Fibroblast of the conjunctiva (primary cell): ENCODE measurements at regions not wholly inside any gene's neighbourhood (a gene's known extent, or its start where the extent isn't known, plus 50 kb on each side); places are given as distances from the start of the nearest gene placed in this dataset.

ENCODE experiments used
- DNase-seq: peaks from one replicate; pipeline ENCODE4 v3.0.0-alpha.2; 2010; ENCODE audit warnings: low read depth

DNA sequence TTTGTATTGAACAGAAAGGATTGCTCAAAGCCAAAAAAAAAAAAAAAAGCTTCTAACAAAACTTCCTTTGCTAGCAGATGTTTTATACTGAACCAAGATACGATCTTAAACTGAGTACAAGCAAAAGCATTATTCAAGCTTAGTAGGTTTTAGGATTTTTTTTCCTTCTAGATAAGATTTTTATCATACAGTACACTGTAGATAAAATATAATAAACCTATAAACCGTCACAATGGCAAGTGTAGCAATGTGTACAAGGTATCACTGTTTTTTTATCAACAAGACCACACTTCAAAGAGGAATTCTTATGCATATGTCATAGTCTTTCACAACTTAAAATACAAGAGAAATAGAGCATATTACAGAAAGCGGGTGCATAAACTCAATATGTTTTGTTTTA lies 56.5 kb upstream of the TRPM3 start:
- no peak for DNase-seq

DNA sequence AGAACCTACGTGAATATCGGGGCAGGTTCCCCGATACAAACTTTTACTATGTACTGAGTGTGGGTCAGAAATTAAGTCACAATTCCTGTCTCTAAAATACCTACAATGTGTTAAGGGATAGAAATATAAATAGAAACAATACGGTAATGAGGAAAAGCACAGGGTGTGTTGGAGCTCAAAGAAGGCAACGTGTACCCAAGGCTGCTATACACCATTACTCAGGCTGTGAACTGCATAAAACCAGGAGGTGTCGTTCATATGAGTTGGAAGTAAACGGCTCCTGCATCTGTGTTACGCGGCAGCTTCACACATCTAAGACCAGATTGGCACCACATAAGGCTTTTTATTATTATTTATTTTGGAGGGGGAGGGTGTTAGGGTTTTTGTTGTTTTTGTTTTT lies 50.1 kb upstream of the TRPM3 start:
- DNase-seq, result no peak
